MCF 10A (cell line): ENCODE measurements at regions not wholly inside any gene's neighbourhood (a gene's known extent, or its start where the extent isn't known, plus 50 kb on each side); places are given as distances from the start of the nearest gene placed in this dataset.

Experiments
- BruUV-seq: library from RNA; stranded (reverse); fragments of 400-500 nt; replicated peaks from 2 replicates; lab custom pipeline; 2021; lab: Mats Ljungman, UMichigan
- CTCF ChIA-PET: fragments of 300-600 bp; sonication (Branson Sonifier 250); formaldehyde crosslinking; extraction: SDS; loops from one replicate; lab custom pipeline; 2021; ENCODE audit warnings: antibody characterized with exemption, inconsistent platforms; lab: Yijun Ruan, JAX
- POLR2A ChIA-PET: fragments of 300-600, 350-650 bp; sonication (Branson Sonifier 250); formaldehyde crosslinking; extraction: SDS; loops from one replicate; lab custom pipeline; 2020; ENCODE audit warnings: antibody characterized with exemption, inconsistent platforms; lab: Yijun Ruan, JAX
- DNase-seq: peaks from one replicate; pipeline ENCODE4 v3.0.0-alpha.2; 2018; ENCODE audit not compliant: unreplicated experiment
- H3K27ac Mint-ChIP-seq: one replicate; pipeline ENCODE4 v1.8.0; 2022; ENCODE audit warnings: mild to moderate bottlenecking, low read depth, mixed read lengths; ENCODE audit not compliant: unreplicated experiment
- H3K27me3 Mint-ChIP-seq: one replicate; pipeline ENCODE4 v1.8.0; 2022; ENCODE audit warnings: mixed read lengths; ENCODE audit not compliant: insufficient read depth, unreplicated experiment
- H3K36me3 Mint-ChIP-seq: one replicate; pipeline ENCODE4 v1.8.0; 2022; ENCODE audit warnings: mild to moderate bottlenecking, moderate library complexity, mixed read lengths; ENCODE audit not compliant: insufficient read depth, unreplicated experiment
- H3K4me1 Mint-ChIP-seq: one replicate; pipeline ENCODE4 v1.8.0; 2022; ENCODE audit warnings: mixed read lengths; ENCODE audit not compliant: insufficient read depth, unreplicated experiment
- H3K4me3 Mint-ChIP-seq: one replicate; pipeline ENCODE4 v1.8.0; 2022; ENCODE audit warnings: mild to moderate bottlenecking, moderate library complexity, mixed read lengths; ENCODE audit not compliant: unreplicated experiment
- H3K9me3 Mint-ChIP-seq: one replicate; pipeline ENCODE4 v1.8.0; 2022; ENCODE audit warnings: mixed read lengths; ENCODE audit not compliant: unreplicated experiment
- intact Hi-C: fragments of 100-400 bp; cut with micrococcal nuclease; formaldehyde crosslinking; loops from 2 replicates; pipeline ENCODE4 v1.14.1; 2022
- TF ChIP-seq, protein P1 (sequence below): fragments of 200-600 bp; IDR thresholded peaks from one replicate; pipeline ENCODE4 v1.8.0; 2022; ENCODE audit warnings: antibody characterized with exemption, mild to moderate bottlenecking; ENCODE audit not compliant: unreplicated experiment

DNA sequence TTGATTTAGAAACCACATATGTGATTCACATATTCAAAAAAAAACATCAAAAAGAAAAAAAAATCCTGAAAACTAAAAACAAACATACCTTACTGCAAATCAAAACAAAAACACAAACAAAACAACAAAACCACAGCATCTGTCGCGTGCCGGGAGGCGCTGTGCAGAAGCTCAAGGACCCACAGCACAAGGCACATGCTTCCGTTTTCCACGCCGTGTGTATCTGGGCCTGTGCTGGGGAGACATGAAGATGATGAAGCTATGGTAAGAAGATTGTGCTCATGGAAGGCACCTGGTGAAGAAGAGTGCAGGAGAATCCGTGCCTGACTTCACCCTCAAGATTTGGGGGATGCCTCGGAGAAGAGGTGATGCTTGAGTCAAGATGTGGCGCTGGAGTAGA is 788.9 kb upstream of the ARRDC4 start:
- Mint-ChIP-seq H3K4me1 (no peaks in the 10 kb centered on the region), H3K4me3 (no peak overlapping the region), H3K27ac (no peak overlapping the region), H3K36me3 (no peaks in the 10 kb centered on the region), H3K9me3 (no peaks in the 10 kb centered on the region), H3K27me3 (peaks cover 11% of the 10 kb centered on the region)
- CTCF ChIA-PET: no interaction called here
- intact Hi-C loops: no loop called here
- no peak for DNase-seq
- TF ChIP-seq, protein P1, sequence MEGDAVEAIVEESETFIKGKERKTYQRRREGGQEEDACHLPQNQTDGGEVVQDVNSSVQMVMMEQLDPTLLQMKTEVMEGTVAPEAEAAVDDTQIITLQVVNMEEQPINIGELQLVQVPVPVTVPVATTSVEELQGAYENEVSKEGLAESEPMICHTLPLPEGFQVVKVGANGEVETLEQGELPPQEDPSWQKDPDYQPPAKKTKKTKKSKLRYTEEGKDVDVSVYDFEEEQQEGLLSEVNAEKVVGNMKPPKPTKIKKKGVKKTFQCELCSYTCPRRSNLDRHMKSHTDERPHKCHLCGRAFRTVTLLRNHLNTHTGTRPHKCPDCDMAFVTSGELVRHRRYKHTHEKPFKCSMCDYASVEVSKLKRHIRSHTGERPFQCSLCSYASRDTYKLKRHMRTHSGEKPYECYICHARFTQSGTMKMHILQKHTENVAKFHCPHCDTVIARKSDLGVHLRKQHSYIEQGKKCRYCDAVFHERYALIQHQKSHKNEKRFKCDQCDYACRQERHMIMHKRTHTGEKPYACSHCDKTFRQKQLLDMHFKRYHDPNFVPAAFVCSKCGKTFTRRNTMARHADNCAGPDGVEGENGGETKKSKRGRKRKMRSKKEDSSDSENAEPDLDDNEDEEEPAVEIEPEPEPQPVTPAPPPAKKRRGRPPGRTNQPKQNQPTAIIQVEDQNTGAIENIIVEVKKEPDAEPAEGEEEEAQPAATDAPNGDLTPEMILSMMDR: no peak
- no TSS peak for BruUV-seq
- POLR2A ChIA-PET: no interaction called here

DNA sequence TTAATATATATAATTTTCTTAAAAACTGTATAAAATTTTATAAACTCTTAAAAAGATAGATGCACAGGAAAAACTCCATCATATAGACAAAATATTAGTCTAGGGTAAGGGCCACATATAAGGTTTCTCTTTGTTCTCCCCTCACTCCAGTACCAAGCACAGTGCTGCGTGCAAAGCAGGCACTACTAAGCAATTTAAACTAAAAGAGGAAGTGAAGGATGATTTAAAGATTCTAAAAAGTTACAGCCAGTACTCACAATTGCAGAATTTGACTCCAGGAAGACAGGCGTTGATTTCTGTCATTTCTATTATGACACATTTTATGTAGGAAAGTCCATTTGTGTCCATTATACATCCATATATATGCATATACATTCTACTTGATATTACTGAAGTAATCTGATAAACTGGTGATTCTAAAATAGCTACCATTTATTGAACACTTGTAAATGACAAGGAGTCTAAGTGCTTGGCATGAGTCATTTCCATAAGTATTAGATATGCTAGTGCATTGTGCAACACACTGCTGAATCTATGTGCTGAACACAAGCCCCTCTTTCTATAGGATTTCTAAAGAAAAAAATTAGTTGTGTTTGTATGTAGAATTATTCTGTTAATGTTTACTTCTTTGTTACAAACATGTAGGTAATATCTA is 785.5 kb upstream of the ARRDC4 start:
- ChIA-PET POLR2A (interaction anchor here (0.7 kb wide), 1 partner anchor 1897 kb away, joined by 4 read pairs; no protein-coding TSS in a partner anchor), CTCF (no interaction called here)
- BruUV-seq: no TSS peak
- Mint-ChIP-seq H3K27me3 (peaks cover 11% of the 10 kb centered on the region), H3K4me3 (no peak overlapping the region), H3K36me3 (no peaks in the 10 kb centered on the region), H3K27ac (no peak overlapping the region), H3K9me3 (peaks cover 7% of the 10 kb centered on the region), H3K4me1 (no peaks in the 10 kb centered on the region)
- DNase-seq: no peak
- TF ChIP-seq, protein P1: no peak
- intact Hi-C loops: no loop called here

DNA sequence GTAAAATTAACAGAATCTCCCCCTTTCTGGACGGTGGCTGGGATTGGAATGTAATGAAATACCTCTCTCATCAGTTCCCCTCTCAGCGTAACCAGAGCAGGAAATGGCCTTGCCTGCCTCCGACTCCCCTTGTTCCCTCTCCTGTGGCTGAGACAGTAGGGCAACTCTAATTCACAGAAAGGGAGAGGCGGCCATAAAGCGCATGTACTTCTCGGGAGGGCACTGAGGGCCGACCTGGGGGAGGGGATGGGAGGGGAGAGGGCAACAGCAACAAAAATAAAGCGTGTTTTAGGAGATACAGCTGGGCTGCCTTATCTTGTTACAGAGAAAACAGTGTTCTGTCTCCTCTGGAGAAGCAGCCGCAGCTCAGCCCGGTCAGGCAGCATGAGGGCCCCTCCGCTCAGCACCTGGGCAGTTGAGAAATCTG is 783.3 kb upstream of the ARRDC4 start:
- H3K9me3 Mint-ChIP-seq: peaks cover 7% of the 10 kb centered on the region
- ChIA-PET POLR2A (interaction anchor here (0.7 kb wide), 1 partner anchor 298 kb away, joined by 3 read pairs; no protein-coding TSS in a partner anchor), CTCF (no interaction called here)
- no peak for DNase-seq
- TF ChIP-seq, protein P1: no peak
- no peak overlapping the region for H3K4me3 Mint-ChIP-seq
- intact Hi-C loops: no loop called here
- BruUV-seq: no TSS peak
- no peaks in the 10 kb centered on the region for H3K36me3 Mint-ChIP-seq
- no peak overlapping the region for H3K27ac Mint-ChIP-seq
- peaks cover 11% of the 10 kb centered on the region for H3K27me3 Mint-ChIP-seq
- H3K4me1 Mint-ChIP-seq: no peaks in the 10 kb centered on the region

DNA sequence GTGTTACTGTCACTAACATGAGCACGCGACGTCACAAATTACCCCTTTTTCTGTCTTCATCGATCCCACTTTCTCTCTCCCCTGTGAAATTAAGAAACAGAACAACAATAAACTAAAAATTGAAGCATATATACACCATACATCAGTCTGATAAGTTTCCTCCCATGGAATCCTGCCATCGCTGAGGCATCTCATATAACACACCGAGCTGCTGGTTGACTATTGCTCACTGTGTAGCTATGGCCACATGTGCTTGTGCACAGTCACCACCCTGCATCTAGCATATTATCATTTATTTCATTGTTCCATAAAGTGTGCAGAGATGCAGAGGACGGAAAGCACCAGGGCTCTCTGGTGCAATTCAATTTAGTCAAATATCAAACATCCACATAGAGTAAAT is 777.9 kb upstream of the ARRDC4 start:
- ChIA-PET CTCF (no interaction called here), POLR2A (no interaction called here)
- DNase-seq: no peak
- H3K27ac Mint-ChIP-seq: no peak overlapping the region
- BruUV-seq: no TSS peak
- H3K9me3 Mint-ChIP-seq: peaks cover 6% of the 10 kb centered on the region
- no peaks in the 10 kb centered on the region for H3K4me1 Mint-ChIP-seq
- no peaks in the 10 kb centered on the region for H3K36me3 Mint-ChIP-seq
- peaks cover 13% of the 10 kb centered on the region for H3K27me3 Mint-ChIP-seq
- TF ChIP-seq, protein P1: no peak
- H3K4me3 Mint-ChIP-seq: no peak overlapping the region
- intact Hi-C loops: no loop called here
